GM12875 (cell line): ENCODE measurements at regions not wholly inside any gene's neighbourhood (a gene's known extent, or its start where the extent isn't known, plus 50 kb on each side); places are given as distances from the start of the nearest gene placed in this dataset.

ENCODE experiments used
- H3K4me3 ChIP-seq: one replicate; pipeline ENCODE4 v1.5.1; 2011; ENCODE audit warnings: low read depth, low read length, control low read depth
- CTCF ChIP-seq: IDR thresholded peaks from 2 replicates; pipeline ENCODE4 v1.5.1; 2011; ENCODE audit warnings: low read depth, mild to moderate bottlenecking, control low read depth, inconsistent platforms, low read length, moderate library complexity, borderline replicate concordance; ENCODE audit not compliant: insufficient read depth

DNA sequence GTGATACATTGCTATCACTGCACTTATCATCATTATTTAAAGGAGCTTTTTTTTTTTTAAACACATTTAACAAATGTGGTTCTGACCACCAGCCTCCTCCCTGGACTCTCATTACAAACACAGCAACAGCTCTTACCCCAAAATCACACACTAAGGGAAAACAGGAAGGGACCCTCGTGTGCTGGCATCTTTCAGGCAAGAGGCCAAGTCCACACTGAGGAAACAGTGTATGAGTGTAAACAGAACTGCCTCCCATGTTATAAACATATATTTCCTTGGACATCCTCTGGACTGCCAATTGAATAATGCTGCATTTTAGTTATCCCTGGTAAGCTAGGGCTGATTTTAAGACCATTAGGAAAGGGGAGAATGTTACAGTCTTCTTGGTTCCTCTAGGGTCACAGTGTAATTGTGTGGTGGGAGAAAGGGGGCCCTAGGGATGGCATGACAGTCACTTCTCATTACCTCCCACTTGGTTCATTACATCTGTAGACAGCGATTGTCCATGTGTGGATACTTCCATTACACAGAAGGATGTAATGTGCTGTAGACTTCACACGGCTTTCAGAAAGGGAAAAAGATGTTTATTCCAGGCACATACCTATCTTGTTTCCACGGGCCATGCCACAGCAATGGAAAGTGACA is 244.6 kb upstream of the TET2 start:
- no peak overlapping the region for H3K4me3 ChIP-seq
- TF ChIP-seq CTCF = no peak

- no peak for TF ChIP-seq CTCF
- H3K4me3 ChIP-seq = no peak overlapping the region
Measured at GRCh38 chr4:104905065-104905464, 241.6 kb upstream of the TET2 start.

- H3K4me3 ChIP-seq = no peak overlapping the region
- TF ChIP-seq CTCF = no peak
Measured at GRCh38 chr4:104905546-104905945, 241.1 kb upstream of the TET2 start.

GRCh38 chr4:104906276-104906675 is 240.4 kb upstream of the TET2 start:
- H3K4me3 ChIP-seq = no peak overlapping the region
- TF ChIP-seq CTCF = no peak

- H3K4me3 ChIP-seq = no peak overlapping the region
- no peak for TF ChIP-seq CTCF
Measured at GRCh38 chr4:104907074-104907649, 239.5 kb upstream of the TET2 start.

- TF ChIP-seq CTCF = no peak
Measured at GRCh38 chr4:104907991-104908390, 238.7 kb upstream of the TET2 start.

GRCh38 chr4:104909376-104909775 is 237.3 kb upstream of the TET2 start:
- TF ChIP-seq CTCF = no peak
- H3K4me3 ChIP-seq = no peak overlapping the region

More at GRCh38 chr4:104907991-104908390, 238.7 kb upstream of the TET2 start:
- no peak overlapping the region for H3K4me3 ChIP-seq
